HL-60 (cell line): ENCODE measurements at regions not wholly inside any gene's neighbourhood (a gene's known extent, or its start where the extent isn't known, plus 50 kb on each side); places are given as distances from the start of the nearest gene placed in this dataset.

Experiments used
- DNase-seq, 2 experiments: peaks; one replicate each; pipeline ENCODE4 v3.0.0-alpha.2; 2010 to 2020; ENCODE audit warnings: low read depth in 1 of 2, low spot score in 1 of 2
- H3K27ac ChIP-seq: fragments of 250-450 bp; sonication (Bioruptor Pico); replicated peaks from 2 replicates; pipeline ENCODE4 v1.5.1; 2020; ENCODE audit warnings: mild to moderate bottlenecking, moderate library complexity
- H3K27me3 ChIP-seq: fragments of 250-450 bp; sonication (Bioruptor Pico); 2 replicates; pipeline ENCODE4 v1.5.1; 2021; ENCODE audit warnings: mild to moderate bottlenecking, moderate library complexity; ENCODE audit not compliant: insufficient read depth, poor library complexity, severe bottlenecking
- H3K4me3 ChIP-seq: replicated peaks from 2 replicates; pipeline ENCODE4 v1.5.1; 2011; ENCODE audit warnings: mild to moderate bottlenecking, control low read depth, low read length; ENCODE audit not compliant: insufficient read depth
- GABPA ChIP-seq: IDR thresholded peaks from 2 replicates; pipeline ENCODE4 v1.6.1; 2012; ENCODE audit warnings: low read depth
- POLR2AphosphoS5 ChIP-seq: IDR thresholded peaks from 2 replicates; pipeline ENCODE4 v1.6.1; 2012; ENCODE audit warnings: low read depth
- SPI1 ChIP-seq: IDR thresholded peaks from 2 replicates; pipeline ENCODE4 v1.6.1; 2012; ENCODE audit warnings: low read depth, mild to moderate bottlenecking, borderline replicate concordance
- TF ChIP-seq, protein P1 (sequence below): IDR thresholded peaks from 2 replicates; pipeline ENCODE4 v1.6.1; 2012; ENCODE audit warnings: low read depth; ENCODE audit not compliant: insufficient replicate concordance
- TF ChIP-seq, protein P2 (sequence below): IDR thresholded peaks from one replicate; pipeline ENCODE4 v1.5.1; 2011; ENCODE audit warnings: low read length, control low read depth, inconsistent platforms; ENCODE audit not compliant: insufficient read depth

DNA sequence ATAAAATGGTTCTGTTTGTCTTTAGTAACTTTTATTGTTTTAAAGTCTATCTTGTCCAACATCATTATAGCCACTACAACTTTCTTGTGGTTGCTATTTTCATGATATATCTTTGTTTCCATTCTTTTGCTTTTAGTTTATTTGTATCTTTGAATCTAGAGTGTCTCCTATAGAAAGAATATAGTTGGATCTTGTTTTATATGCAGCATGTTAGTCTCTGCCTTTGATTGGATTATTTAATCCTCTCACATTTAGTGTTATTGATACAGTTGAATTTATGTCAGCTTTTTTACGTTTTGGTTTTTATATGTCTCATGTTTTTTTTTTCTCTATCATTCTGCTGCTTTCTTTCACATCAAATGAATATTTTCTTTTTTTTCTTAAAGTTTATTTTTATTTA lies 98.1 kb downstream of the VSIG4 start:
- Histone ChIP-seq H3K4me3 (no peak overlapping the region), H3K27me3 (no peaks in the 10 kb centered on the region), H3K27ac (no peak overlapping the region)
- no peak for DNase-seq
- TF ChIP-seq GABPA = no peak
- TF ChIP-seq, protein P1, sequence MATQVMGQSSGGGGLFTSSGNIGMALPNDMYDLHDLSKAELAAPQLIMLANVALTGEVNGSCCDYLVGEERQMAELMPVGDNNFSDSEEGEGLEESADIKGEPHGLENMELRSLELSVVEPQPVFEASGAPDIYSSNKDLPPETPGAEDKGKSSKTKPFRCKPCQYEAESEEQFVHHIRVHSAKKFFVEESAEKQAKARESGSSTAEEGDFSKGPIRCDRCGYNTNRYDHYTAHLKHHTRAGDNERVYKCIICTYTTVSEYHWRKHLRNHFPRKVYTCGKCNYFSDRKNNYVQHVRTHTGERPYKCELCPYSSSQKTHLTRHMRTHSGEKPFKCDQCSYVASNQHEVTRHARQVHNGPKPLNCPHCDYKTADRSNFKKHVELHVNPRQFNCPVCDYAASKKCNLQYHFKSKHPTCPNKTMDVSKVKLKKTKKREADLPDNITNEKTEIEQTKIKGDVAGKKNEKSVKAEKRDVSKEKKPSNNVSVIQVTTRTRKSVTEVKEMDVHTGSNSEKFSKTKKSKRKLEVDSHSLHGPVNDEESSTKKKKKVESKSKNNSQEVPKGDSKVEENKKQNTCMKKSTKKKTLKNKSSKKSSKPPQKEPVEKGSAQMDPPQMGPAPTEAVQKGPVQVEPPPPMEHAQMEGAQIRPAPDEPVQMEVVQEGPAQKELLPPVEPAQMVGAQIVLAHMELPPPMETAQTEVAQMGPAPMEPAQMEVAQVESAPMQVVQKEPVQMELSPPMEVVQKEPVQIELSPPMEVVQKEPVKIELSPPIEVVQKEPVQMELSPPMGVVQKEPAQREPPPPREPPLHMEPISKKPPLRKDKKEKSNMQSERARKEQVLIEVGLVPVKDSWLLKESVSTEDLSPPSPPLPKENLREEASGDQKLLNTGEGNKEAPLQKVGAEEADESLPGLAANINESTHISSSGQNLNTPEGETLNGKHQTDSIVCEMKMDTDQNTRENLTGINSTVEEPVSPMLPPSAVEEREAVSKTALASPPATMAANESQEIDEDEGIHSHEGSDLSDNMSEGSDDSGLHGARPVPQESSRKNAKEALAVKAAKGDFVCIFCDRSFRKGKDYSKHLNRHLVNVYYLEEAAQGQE = no peak
- TF ChIP-seq, protein P2, sequence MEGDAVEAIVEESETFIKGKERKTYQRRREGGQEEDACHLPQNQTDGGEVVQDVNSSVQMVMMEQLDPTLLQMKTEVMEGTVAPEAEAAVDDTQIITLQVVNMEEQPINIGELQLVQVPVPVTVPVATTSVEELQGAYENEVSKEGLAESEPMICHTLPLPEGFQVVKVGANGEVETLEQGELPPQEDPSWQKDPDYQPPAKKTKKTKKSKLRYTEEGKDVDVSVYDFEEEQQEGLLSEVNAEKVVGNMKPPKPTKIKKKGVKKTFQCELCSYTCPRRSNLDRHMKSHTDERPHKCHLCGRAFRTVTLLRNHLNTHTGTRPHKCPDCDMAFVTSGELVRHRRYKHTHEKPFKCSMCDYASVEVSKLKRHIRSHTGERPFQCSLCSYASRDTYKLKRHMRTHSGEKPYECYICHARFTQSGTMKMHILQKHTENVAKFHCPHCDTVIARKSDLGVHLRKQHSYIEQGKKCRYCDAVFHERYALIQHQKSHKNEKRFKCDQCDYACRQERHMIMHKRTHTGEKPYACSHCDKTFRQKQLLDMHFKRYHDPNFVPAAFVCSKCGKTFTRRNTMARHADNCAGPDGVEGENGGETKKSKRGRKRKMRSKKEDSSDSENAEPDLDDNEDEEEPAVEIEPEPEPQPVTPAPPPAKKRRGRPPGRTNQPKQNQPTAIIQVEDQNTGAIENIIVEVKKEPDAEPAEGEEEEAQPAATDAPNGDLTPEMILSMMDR = no peak
- TF ChIP-seq POLR2AphosphoS5 = no peak
- no peak for TF ChIP-seq SPI1

DNA sequence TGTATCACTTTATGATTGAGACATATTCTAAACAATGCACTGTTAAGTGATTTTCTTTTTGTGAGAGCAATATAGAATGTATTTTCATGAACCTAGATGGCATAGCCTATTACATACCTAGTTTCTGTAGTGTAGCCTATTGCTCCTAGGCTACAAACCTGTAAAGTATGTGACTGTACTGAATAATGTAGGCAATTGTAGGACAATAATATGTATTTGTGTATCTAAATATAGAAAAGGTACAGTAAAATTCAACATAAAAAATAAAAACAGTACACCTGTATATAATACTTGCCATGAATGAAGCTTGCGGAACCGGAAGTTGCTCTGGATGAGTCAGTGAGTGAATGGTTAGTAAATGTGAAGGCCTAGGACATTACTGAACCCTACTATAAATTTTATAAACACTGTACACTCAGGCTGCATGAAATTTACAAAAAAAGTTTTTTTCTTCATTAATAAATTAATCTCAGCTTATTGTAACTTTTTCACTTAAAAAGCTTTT lies 106.7 kb downstream of the VSIG4 start:
- H3K4me3 ChIP-seq = no peak overlapping the region
- no peak for DNase-seq
- TF ChIP-seq GABPA (no peak), POLR2AphosphoS5 (no peak), SPI1 (no peak)
- TF ChIP-seq, protein P2 = no peak
- TF ChIP-seq, protein P1 = no peak
- H3K27me3 ChIP-seq = no peaks in the 10 kb centered on the region
- H3K27ac ChIP-seq = no peak overlapping the region

GRCh38 chrX:65932173-65933084 lies 107.5 kb downstream of the VSIG4 start:
- H3K27ac ChIP-seq = no peak overlapping the region
- no peak for DNase-seq
- no peak overlapping the region for H3K4me3 ChIP-seq
- no peak for TF ChIP-seq GABPA
- no peak for TF ChIP-seq POLR2AphosphoS5
- TF ChIP-seq, protein P2 = no peak
- TF ChIP-seq SPI1 = no peak
- TF ChIP-seq, protein P1 = no peak
- no peaks in the 10 kb centered on the region for H3K27me3 ChIP-seq
